ENCODE measurements at regions not wholly inside any gene's neighbourhood (a gene's known extent, or its start where the extent isn't known, plus 50 kb on each side); places are given as distances from the start of the nearest gene placed in this dataset.

DNA sequence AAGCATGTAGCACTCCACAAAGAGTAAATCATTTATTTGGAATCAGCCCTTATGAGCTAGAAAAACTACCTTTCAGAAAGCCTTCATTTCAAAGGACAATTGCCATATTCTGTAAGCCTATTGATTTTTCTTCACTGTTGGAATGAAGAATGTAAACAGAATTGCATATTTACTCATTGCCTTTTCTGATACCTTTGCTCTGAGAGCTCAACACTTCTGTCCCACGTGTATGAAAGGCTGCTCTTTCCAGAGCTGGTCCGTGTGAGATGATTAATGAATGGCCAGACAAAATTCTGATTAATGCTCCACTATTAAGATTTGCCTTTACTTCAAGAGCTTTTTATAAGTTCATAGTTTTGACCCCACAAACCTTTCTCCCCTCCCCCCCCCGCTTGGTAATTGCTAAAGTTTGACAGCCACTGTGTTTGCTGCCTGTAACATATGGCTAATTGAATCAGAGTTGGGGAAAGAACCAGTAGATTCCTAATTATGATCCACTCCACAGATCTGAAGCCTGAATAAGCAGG is 63.0 kb upstream of the PLEKHA5 start:
- Histone ChIP-seq H3K9me3 (replicated peaks; ENCODE audit: control insufficient read depth, insufficient read depth, low read length) (no peaks in the 10 kb centered on the region), H3K9ac (replicated peaks; ENCODE audit: extremely low read depth, insufficient read depth, low read length) (no peak overlapping the region), H3K36me3 (ENCODE audit: control insufficient read depth in 2 of 2, extremely low read depth in 1 of 2, insufficient read depth in 2 of 2, low read length in 2 of 2) (no peaks in the 10 kb centered on the region), H3K4me3 (replicated peaks in 1 of 3; ENCODE audit: insufficient read depth in 1 of 3, low read depth in 1 of 3, low read length in 3 of 3) (no peak overlapping the region), H3K27ac (ENCODE audit: insufficient read depth, low read depth, low read length) (no peak overlapping the region), H3K4me2 (ENCODE audit: insufficient read depth, low read length) (no peak overlapping the region), H3K4me1 (ENCODE audit: control insufficient read depth, extremely low read depth, insufficient read depth, low read length) (no peaks in the 10 kb centered on the region), H3K79me2 (ENCODE audit: control insufficient read depth, insufficient read depth, low read length) (no peaks in the 10 kb centered on the region), H3K9me1 (replicated peaks; ENCODE audit: control insufficient read depth, extremely low read depth, insufficient read depth, low read length) (no peaks in the 10 kb centered on the region), H3K27me3 (ENCODE audit: control insufficient read depth in 2 of 2, insufficient read depth in 2 of 2, low read length in 2 of 2) (no peaks in the 10 kb centered on the region), H4K20me1 (replicated peaks; ENCODE audit: control insufficient read depth, extremely low read depth, insufficient read depth, low read length) (no peaks in the 10 kb centered on the region), H2AFZ (ENCODE audit: low read depth, low read length) (no peak overlapping the region)
- TF ChIP-seq, protein P1, sequence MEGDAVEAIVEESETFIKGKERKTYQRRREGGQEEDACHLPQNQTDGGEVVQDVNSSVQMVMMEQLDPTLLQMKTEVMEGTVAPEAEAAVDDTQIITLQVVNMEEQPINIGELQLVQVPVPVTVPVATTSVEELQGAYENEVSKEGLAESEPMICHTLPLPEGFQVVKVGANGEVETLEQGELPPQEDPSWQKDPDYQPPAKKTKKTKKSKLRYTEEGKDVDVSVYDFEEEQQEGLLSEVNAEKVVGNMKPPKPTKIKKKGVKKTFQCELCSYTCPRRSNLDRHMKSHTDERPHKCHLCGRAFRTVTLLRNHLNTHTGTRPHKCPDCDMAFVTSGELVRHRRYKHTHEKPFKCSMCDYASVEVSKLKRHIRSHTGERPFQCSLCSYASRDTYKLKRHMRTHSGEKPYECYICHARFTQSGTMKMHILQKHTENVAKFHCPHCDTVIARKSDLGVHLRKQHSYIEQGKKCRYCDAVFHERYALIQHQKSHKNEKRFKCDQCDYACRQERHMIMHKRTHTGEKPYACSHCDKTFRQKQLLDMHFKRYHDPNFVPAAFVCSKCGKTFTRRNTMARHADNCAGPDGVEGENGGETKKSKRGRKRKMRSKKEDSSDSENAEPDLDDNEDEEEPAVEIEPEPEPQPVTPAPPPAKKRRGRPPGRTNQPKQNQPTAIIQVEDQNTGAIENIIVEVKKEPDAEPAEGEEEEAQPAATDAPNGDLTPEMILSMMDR (IDR thresholded peaks at IDR 0.05; ENCODE audit: extremely low read depth in 1 of 2, insufficient read depth in 1 of 2, low read depth in 1 of 2, low read length in 2 of 2): no peak
- TF ChIP-seq POLR2A (IDR thresholded peaks at IDR 0.05; ENCODE audit: low read depth, low read length): no peak
- TF ChIP-seq POLR2AphosphoS5 (IDR thresholded peaks at IDR 0.05; ENCODE audit: insufficient read depth, low read depth, low read length): no peak
- TF ChIP-seq EZH2 (IDR thresholded peaks at IDR 0.05; ENCODE audit: borderline replicate concordance, low read depth, low read length, severe bottlenecking): no peak
- no peak for TF ChIP-seq MYC (IDR thresholded peaks at IDR 0.05; ENCODE audit: low read depth, low read length)
- no peak for TF ChIP-seq GATA2 (IDR thresholded peaks at IDR 0.05; ENCODE audit: insufficient read depth, insufficient read length, low read depth, low read length)
- no peak for TF ChIP-seq JUN (IDR thresholded peaks at IDR 0.05; ENCODE audit: borderline replicate concordance, insufficient read depth, insufficient read length, low read depth)
- TF ChIP-seq, protein P2, sequence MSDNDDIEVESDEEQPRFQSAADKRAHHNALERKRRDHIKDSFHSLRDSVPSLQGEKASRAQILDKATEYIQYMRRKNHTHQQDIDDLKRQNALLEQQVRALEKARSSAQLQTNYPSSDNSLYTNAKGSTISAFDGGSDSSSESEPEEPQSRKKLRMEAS (IDR thresholded peaks at IDR 0.05; ENCODE audit: insufficient read depth, insufficient read length): no peak
- no peak for TF ChIP-seq FOS (IDR thresholded peaks at IDR 0.05; ENCODE audit: borderline replicate concordance, insufficient read depth, low read length)
- FAIRE-seq (no peak), DNase-seq (ENCODE audit: low read depth, low spot score) (no peak)
- POLR2A ChIA-PET: no interaction called here
- intact Hi-C loops (cut with micrococcal nuclease): no loop called here
- BruUV-seq (replicated peaks): no TSS peak
- CTCF ChIA-PET: interaction anchor here (1.1 kb wide), 1 partner anchor 9 kb away, joined by 4 read pairs; no protein-coding TSS in a partner anchor
- dilution Hi-C loops (cut with MboI; ENCODE audit: extremely low pct_ligation_motif_present, low sequenced_read_pairs): no loop called here
